LHCN-M2 (cell line): ENCODE measurements at regions not wholly inside any gene's neighbourhood (a gene's known extent, or its start where the extent isn't known, plus 50 kb on each side); places are given as distances from the start of the nearest gene placed in this dataset.

Source experiments
- DNase-seq: peaks from one replicate; pipeline ENCODE4 v3.0.0-alpha.2; 2012; ENCODE audit warnings: low read depth

DNA sequence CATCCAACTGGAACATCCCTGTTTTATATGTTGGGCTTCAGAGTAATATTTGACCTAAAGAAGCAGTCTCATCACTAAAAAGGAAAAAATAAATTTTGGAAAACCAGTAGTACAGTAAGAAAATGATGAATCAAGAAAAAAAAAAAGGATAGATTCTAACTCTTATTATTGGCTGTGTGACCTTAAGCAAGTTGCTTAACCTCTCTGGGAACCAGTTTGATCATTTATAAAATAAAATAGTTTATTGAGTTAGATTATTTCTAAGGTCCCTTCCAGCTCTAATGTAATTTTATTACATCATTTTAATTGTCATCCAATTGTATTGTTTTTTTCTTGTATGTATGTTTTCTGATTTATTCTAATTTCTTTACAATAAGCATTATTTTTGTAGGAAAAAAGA is 127.0 kb downstream of the PRELID2 start:
- DNase-seq = no peak

DNA sequence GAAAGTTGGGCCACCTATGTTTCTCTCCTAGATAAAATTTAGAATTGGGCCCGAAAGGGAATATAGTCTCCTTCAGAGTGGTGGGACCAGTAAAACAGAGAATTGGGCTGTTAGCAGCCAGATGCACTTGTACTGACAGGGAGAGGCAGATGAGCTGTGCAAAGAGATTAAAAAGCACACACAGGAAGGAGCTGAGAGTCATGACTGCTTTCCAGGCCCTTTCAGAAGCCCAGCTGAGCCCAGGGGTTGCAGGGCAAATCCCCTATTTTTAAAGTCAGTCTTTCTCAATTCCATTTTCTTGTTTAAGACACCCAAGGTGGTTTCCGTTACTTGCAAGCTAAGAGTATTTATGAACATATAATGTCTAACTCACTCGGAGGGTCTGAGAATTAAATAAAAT is 130.4 kb downstream of the PRELID2 start:
- no peak for DNase-seq

- no peak for DNase-seq
Observed at GRCh38 chr5:145703856-145704255, 131.3 kb downstream of the PRELID2 start.

DNA sequence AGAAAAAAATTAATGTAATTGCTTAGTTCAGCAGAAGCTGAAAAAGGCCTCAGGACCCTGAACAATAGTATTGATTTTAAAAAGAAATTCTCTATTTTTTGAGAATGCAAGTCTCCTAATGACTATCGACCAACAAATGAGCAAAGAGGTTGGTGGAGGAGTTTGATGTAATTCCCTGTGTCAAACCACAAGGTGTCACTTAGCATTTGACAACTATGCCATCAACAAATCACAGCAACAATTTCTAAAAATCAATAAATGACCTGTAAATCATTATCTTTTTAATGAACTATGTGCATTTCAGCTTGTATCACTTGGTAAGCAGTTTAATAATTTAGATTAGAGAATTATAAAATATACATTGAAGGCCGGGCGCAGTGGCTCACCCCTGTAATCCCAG is 133.7 kb downstream of the PRELID2 start:
- no peak for DNase-seq

DNA sequence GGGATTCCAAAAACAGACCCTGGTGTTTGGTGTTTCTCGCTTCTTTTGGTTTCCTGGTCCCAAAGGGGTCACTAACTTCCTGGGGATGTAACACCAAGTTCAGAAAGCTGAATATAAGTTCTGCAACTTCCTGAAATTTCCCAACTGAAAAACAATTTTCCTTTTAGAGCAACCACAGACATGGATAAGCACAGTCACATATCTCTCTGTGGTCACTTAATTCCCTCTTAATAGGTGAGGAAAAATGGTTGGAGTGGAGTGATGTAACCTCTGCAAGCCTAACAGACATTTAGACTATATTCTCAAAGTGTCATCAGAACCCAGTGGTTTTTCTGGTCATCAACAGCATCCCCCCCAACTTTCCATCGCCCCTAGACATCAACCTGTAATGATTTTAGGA is 135.3 kb downstream of the PRELID2 start:
- DNase-seq = no peak

- DNase-seq = peak; percentile 76
Observed at GRCh38 chr5:145697251-145697990, 137.7 kb downstream of the PRELID2 start.

DNA sequence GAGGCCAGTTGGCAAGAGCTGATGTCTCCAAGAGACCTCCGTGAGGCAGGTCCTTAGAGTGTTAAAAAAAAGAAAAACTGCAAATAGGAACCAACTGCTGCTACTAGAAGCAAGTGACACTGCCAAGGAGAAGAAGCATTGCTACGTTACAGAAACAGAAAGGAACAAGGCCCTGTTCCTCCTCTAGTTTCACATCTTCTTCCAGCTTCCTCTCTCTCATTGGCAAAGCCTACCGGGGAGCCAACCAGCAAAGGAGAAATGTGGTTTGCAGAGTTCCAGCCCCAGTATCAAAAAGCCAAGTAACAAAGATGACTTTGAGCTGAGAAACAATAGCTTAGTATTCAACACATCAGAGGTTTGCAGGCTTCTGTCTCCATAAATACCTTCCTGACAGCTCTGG is 145.9 kb downstream of the PRELID2 start:
- DNase-seq = no peak

DNA sequence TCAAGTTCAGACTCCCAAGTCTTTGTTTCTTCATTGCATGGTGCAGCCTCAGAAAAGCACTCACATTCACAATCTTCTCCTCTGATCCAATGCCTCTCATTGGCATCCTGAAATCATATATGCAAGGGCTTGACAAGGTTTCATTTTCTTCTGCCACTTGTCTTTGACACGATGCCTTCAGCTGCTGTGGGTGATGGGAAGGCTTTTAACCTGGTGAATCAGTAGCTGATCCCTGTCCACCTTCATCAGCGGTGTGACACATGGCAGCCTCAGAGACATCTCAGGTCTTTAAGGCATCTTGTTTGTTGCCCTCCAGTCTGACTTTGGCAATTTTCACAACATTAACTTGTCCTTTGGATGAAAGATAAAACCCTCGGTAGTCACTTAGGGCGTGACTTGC is 147.2 kb downstream of the PRELID2 start:
- no peak for DNase-seq

DNA sequence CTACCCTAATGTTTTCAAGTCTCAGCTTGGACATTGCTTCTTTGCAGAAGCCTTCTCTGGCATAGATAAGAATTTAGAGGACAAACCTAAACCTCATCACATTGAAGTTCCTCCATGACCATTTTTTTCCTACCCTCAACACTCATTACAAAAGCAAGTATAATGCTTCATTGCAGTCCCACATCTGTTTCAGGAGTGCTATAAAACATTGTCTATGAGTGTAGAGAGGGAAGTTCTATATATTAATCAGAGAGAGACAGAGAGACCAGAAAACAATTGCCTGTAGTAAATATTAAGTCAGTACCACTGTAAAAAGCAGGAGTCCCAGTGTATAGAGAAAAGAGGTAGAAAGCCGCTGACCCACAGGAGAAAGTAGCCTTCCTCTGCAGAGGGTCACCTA is 149.7 kb downstream of the PRELID2 start:
- DNase-seq = no peak

GRCh38 chr5:145683431-145683830 is 151.7 kb downstream of the PRELID2 start:
- no peak for DNase-seq

GRCh38 chr5:145682197-145682899 is 152.8 kb downstream of the PRELID2 start:
- DNase-seq = no peak

GRCh38 chr5:145681686-145682085 is 153.5 kb downstream of the PRELID2 start:
- DNase-seq = peak; percentile 72

DNA sequence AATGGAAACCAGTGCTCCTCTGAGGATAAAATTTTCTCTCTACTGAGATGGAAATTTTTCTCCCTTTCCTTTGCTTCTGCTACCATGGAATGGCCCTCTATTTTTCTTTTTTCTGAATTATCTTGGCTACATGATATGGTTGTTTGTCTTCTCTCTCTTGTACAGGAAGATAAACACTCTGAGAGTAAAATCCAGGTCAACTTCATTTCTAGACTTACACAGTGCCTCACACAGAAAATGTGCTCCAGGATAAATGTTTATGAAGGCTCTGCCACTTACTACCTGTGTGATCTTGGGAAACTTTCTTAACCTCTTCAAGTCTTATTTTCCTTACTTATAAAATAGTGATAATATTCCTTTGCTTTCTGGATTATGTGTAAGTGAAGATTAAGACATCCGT is 153.9 kb downstream of the PRELID2 start:
- DNase-seq = no peak

- no peak for DNase-seq
Observed at GRCh38 chr5:145680767-145681166, 154.4 kb downstream of the PRELID2 start.

GRCh38 chr5:145680169-145680568 is 155.0 kb downstream of the PRELID2 start:
- DNase-seq = no peak

- DNase-seq = no peak
Observed at GRCh38 chr5:145678255-145678654, 156.9 kb downstream of the PRELID2 start.

DNA sequence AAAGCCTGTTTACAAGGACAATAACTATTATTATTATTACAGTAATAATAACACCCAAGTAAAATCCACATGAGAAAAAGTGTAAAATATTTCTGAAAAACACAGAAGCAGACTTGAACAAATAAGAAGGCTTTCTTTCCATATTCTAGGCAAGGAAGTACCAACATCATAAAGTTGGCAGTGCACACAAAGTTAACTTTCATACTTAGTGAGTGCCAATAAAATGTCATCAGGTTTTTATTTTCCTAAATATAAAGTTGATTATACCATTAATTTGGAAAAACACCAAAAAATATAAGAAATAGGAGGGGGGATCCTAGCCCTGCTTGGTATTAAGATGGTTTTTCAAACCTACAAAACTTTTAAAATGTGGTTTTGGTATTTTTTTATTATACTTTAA is 161.4 kb downstream of the PRELID2 start:
- DNase-seq = no peak

DNA sequence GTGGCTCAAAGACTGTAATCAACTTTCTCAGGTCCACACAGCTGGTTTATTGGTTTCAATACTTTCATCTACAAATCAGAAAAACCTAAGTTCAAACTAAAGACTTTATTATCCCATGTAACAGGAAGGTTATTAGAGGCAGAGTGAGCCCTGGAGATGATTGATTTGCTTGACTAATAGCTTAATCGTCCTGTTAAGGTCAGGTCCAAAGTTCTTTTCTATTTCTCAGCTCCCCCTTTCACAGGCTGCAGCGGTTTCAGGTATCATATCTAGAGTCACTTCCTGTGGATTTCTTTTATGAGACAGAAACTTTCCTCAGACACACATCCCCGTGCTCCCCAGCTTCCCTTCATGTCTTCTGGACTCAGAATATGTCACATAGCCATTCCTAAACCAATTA is 166.4 kb downstream of the PRELID2 start:
- DNase-seq = no peak

DNA sequence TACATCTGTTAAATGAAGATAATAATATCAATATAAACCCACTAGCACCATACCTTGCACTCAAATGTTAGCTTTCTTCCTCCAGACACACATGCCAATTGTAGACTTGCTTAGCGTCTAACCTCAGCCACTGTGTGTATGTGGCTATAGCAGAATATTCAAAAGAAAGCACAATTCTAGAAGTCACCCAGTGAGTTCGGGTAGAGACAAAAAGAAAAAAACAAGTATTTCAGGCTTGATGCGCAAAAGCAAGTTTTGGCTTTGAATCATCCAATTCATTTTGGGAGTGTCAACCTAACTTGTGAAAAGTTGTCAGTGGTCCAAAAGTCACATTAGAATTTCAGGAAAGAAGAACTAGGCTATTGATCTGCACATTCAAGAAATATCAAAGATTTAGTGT is 167.4 kb downstream of the PRELID2 start:
- DNase-seq = no peak

GRCh38 chr5:145666591-145666990 is 168.6 kb downstream of the PRELID2 start:
- DNase-seq = no peak

- DNase-seq = no peak
Observed at GRCh38 chr5:145661737-145662485, 173.2 kb downstream of the PRELID2 start.

DNA sequence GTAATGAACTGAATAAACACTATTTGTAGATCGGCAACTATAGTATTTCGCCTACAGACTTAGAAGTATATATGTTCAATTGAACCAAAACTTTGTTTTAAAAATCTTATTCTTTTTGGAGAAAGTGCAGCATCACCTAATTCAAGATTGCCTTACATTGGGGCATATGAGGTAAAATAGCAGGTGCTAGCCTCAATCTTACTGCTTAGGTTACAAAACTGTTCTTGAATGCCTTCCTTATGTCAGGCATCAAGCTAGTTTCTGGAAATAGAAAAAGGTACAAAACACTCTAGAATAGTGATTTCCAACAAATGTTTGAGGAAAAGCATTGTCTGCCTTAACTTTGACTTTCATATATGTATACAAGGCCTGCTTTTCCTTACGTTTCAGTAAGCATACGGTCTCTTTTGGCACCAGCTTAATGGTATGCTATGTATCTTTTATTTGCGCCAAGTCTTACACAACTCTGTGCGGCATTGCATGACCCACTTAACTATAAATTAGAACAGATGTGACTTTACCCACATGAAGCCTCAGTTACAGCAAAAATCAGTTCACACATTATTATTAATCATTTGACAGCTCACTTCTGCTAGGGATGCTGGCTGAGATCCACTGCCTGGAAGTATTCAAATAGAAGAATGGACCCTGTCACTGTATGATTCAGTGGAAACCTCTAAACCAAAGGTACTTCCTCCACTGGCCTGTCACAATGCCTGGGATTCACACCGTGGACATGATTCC is 174.1 kb downstream of the PRELID2 start:
- DNase-seq = no peak
